ENCODE measurements at regions not wholly inside any gene's neighbourhood (a gene's known extent, or its start where the extent isn't known, plus 50 kb on each side); places are given as distances from the start of the nearest gene placed in this dataset.

DNA sequence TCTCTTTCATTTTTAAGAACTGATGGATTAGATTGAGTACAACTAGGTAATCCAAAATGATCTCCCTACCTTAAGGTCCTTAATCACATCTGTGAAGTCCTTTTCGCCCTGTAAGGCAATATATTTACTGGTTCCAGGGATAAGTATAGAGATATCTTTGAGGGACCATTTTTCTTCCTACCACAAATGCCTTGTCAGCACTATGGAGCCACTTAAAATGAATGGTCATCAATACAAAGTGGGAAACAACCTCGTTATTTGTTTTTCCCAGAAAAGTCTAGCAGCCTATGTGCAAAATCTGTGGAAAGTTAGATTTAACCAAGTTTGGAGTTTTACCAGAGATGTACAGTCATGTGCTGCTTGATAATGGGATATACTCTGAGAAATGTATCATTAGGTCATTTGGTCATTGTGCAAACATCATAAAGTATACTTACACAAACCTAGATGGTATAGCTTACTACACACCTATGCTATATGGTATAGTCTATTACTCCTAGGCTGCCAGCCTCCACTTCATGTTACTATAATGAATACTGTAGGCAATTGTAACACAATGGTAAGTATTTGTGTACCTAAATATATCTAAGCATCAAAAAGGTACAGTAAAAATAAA lies 366.2 kb upstream of the TMEM229A start:
- in situ Hi-C loops (cut with HindIII; ENCODE audit: low sequenced_read_pairs): no loop called here
- TF ChIP-seq, protein P1, sequence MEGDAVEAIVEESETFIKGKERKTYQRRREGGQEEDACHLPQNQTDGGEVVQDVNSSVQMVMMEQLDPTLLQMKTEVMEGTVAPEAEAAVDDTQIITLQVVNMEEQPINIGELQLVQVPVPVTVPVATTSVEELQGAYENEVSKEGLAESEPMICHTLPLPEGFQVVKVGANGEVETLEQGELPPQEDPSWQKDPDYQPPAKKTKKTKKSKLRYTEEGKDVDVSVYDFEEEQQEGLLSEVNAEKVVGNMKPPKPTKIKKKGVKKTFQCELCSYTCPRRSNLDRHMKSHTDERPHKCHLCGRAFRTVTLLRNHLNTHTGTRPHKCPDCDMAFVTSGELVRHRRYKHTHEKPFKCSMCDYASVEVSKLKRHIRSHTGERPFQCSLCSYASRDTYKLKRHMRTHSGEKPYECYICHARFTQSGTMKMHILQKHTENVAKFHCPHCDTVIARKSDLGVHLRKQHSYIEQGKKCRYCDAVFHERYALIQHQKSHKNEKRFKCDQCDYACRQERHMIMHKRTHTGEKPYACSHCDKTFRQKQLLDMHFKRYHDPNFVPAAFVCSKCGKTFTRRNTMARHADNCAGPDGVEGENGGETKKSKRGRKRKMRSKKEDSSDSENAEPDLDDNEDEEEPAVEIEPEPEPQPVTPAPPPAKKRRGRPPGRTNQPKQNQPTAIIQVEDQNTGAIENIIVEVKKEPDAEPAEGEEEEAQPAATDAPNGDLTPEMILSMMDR (IDR thresholded peaks at IDR 0.05; ENCODE audit: low read depth, low read length): no peak
- no peak overlapping the region for H3K4me3 ChIP-seq (ENCODE audit: low read depth, low read length)
- DNase-seq (ENCODE audit: low read depth, low spot score): no peak

DNA sequence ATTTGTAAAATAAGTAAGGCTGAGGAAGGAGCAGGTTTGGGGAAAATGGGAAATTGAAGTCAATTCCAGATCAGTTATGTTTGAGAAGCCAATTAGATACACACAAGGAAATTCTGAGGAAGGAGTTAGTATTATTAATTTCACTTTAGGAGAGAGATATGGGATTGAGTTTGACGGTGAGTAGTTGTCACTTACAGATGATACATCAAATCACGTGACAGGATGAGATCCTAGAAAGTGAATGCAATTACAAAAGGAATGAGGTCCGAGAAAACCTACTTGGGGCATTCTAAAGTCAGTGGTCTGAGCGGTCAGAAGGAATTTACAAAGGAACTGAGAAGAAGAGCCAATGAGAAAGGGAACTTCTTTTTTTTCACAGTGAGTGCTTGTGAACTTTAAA lies 364.3 kb upstream of the TMEM229A start:
- TF ChIP-seq, protein P1 (IDR thresholded peaks at IDR 0.05; ENCODE audit: low read depth, low read length): no peak
- DNase-seq (ENCODE audit: low read depth, low spot score): no peak
- in situ Hi-C loops (cut with HindIII; ENCODE audit: low sequenced_read_pairs): no loop called here
- no peak overlapping the region for H3K4me3 ChIP-seq (ENCODE audit: low read depth, low read length)

DNA sequence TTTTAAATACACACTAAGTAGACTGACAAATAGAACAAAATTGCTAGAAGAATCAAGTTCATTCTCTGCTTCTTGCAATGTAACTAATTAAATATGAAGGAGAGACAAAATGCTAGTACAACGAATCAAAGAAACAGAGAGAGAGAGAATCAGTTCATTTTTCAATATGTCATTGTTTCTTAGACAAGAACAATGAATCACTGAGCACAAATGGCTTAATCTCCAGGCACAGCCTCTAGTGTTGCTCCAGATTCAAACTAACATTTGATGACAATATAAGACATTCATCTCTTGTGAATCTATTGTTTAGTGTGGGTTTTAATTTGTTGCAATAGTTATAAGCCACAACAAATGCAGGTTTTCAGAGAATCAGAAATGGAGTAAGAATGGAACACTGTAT lies 357.4 kb upstream of the TMEM229A start:
- in situ Hi-C loops (cut with HindIII; ENCODE audit: low sequenced_read_pairs): no loop called here
- no peak overlapping the region for H3K4me3 ChIP-seq (ENCODE audit: low read depth, low read length)
- TF ChIP-seq, protein P1 (IDR thresholded peaks at IDR 0.05; ENCODE audit: low read depth, low read length): no peak
- DNase-seq (ENCODE audit: low read depth, low spot score): no peak

DNA sequence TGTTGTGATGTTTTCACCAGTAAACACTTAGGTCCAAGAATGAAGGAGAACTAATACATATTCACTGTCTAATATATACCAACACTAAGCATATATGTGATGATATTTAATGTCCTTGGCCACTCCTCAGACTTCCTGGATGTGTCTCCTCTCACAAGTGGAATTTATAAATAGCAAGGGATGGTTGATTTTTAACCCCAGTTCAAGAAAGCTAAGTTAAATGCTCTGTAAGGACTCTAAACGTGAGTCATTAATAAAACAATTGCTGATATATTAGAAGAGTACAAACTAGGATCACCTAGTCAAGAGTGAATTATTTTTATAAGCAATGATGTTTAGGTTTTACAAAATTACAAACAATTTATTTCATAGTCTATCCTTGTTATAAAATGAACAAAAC lies 355.9 kb upstream of the TMEM229A start:
- DNase-seq (ENCODE audit: low read depth, low spot score): no peak
- in situ Hi-C loops (cut with HindIII; ENCODE audit: low sequenced_read_pairs): no loop called here
- no peak overlapping the region for H3K4me3 ChIP-seq (ENCODE audit: low read depth, low read length)
- TF ChIP-seq, protein P1 (IDR thresholded peaks at IDR 0.05; ENCODE audit: low read depth, low read length): no peak

DNA sequence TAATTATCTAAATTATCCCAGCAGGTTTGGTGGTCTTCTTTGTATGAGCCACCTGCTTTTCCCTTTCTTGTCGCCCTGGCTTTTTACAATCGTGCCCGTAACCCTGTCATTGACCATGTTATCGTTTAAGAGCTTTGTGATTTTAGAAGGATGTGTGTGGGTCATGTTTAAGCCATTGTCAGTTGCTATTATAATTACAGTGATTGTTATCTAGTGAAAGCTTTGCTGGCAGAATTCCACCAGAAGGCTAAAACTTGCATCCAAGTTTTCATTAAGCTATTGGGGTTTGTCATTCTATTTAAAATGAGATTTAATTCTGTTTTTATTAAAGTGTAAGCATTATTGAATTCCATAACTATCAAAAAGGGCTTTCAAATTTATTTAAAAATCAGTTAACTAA lies 354.2 kb upstream of the TMEM229A start:
- in situ Hi-C loops (cut with HindIII; ENCODE audit: low sequenced_read_pairs): no loop called here
- DNase-seq (ENCODE audit: low read depth, low spot score): no peak
- TF ChIP-seq, protein P1 (IDR thresholded peaks at IDR 0.05; ENCODE audit: low read depth, low read length): no peak
- no peak overlapping the region for H3K4me3 ChIP-seq (ENCODE audit: low read depth, low read length)

DNA sequence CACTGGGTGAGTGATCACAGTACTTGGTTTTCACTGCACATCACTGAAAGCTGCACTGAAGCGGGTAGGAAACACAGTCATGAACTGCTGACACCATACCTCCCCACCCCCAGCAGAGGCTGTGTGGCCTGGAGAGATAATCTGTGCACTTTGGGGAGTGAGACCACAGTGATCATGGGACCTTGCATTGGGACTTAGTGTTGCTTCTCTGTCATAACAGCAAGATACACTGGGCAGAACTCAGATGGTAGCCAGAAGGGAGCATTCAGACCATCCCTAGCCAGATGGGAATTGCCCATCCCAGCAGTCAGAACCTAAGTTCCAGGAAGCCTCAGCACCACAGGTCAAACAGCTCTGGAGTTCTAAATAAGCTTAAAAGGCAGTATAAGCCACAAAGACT lies 346.4 kb upstream of the TMEM229A start:
- in situ Hi-C loops (cut with HindIII; ENCODE audit: low sequenced_read_pairs): no loop called here
- DNase-seq (ENCODE audit: low read depth, low spot score): no peak
- TF ChIP-seq, protein P1 (IDR thresholded peaks at IDR 0.05; ENCODE audit: low read depth, low read length): no peak
- no peak overlapping the region for H3K4me3 ChIP-seq (ENCODE audit: low read depth, low read length)

DNA sequence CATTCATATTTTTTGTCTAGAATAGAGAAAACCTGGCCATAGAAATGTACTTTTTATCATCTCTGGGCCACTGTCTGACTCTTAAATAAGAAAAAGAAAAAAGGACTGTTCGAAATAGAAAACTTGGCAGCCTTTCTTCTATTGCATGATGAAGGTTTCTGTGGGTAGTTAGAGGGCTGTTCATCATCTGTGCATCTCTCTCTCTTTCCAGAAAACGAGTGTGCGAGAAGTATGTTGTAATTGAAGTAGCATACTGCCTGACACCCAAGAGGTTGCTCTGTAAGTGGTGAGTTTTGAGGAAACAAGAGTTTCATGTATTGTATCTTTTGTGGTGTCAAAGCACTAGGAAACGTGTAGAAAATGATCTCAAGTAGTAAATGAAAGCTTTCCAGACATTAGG lies 343.2 kb upstream of the TMEM229A start:
- no peak for DNase-seq (ENCODE audit: low read depth, low spot score)
- in situ Hi-C loops (cut with HindIII; ENCODE audit: low sequenced_read_pairs): no loop called here
- TF ChIP-seq, protein P1 (IDR thresholded peaks at IDR 0.05; ENCODE audit: low read depth, low read length): no peak

More for the DNA sequence above, 343.2 kb upstream of the TMEM229A start:
- H3K4me3 ChIP-seq (ENCODE audit: low read depth, low read length): no peak overlapping the region
